NOMO-1 treated with DMSO at 0.1 percent for 48 hours (cell line): ENCODE measurements at regions not wholly inside any gene's neighbourhood (a gene's known extent, or its start where the extent isn't known, plus 50 kb on each side); places are given as distances from the start of the nearest gene placed in this dataset.
"Not testable (repeated sequence)": the region's sequence is repeated elsewhere in the genome, so short reads cannot be mapped to it uniquely, and the experiment has no call there.

ENCODE experiments used
- DNase-seq: peaks from one replicate; lab custom pipeline; 2025; ENCODE audit not compliant: unreplicated experiment; lab: John Stamatoyannopoulos, UW

DNA sequence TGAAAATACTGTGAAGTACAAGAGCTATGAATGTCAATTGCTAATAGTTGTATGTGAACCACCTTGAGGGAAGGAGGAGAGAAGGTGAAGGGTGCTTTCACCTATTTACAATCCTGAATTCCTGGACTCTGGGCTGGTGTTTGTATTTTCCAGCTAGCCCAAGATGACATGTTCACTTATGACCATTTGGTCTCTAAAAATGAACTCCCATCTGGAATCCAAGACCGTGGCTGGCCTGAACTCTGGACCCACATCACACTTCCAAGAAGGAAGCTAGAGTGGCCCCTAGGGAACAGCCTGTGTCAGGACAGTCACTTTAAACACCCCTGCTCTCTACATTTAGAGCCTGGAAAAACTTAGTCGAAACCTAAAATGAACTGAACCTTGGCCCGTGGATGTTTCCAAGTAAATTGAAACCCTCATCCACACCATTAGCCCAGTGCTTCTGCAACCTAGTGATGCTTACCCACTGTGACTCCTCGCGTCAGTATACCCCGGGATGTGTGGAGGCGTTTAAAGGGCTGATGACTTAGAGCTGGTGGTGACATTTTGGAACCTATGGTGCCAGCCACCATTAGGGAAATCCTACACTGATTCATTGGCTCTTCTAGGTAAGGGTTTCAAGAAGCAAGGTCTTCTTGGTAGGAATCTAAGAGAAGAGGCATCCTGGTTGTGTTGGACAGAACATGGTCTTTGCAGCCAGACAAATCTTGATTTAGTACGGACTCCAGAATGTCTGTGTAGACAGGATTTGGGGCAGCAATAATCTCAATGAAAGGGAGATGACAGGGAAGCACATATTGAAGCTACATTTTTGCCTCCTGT lies 171.5 kb upstream of the IRF2BP2 start:
- no peak for DNase-seq

DNA sequence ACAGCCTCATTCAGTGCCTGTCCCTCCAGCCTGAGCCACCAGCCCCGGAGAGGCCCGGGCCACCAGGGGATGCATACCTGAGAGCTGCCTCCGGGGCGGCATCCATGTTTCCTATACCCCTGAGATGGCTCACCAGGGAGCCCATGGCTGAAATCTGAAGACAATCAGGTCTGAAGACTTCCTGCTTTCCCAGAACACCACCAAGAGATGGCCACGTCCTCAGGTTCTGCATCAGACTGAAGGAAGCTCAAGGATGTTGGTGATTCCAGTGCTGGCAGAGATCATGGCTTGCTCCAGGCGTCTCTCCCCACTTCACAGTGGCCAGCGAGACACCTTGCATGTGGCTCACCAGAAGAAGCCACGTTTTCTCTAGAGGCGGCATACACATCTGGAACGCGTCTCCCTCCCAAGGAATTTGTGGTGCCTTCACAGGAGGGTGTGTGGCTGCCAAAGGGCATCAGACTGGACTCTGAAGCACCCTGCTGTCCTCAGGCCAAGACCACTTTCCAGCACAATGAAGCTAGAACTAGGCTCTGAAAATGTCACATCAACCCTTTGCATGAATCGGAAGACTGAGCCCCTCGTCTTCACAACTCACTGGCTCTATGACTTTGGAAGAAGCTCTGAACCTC lies 170.7 kb upstream of the IRF2BP2 start:
- DNase-seq = no peak

DNA sequence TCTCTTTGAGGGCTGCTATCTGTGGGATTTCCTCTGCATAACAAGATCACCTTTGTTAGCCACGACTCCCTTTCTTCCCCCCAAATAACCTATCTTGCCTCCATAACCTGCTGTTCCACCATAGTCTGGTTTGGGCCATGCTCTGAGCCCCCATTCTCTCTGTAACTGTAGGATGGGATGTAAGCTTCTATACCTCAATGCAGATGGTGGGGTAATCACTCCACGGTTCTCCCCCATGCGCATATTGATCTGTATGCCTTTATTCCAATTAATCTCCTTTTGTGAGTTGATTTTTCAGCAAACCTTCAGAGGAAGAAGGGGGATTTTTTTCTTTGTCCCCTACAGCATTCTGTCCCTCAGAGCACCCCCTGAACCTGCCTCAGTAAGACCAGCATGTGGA lies 170.1 kb upstream of the IRF2BP2 start:
- DNase-seq = no peak

DNA sequence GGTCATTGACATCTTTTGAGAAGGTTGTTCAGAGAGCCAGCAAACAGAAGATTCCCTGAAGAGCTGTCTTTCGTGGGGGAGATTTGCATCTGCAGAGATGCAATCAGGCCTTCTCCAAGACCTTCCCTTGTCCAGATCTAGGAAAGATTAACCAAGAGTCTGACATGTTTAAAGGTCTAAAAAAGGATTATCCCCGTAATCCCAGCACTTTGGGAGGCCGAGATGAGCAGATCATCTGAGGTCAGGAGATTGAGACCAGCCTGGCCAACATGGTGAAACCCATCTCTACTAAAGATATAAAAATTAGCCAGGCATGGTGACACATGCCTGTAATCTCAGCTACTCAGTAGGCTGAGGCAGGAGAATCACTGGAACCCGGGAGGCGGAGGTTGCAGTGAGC lies 169.6 kb upstream of the IRF2BP2 start:
- DNase-seq = not testable (repeated sequence)

DNA sequence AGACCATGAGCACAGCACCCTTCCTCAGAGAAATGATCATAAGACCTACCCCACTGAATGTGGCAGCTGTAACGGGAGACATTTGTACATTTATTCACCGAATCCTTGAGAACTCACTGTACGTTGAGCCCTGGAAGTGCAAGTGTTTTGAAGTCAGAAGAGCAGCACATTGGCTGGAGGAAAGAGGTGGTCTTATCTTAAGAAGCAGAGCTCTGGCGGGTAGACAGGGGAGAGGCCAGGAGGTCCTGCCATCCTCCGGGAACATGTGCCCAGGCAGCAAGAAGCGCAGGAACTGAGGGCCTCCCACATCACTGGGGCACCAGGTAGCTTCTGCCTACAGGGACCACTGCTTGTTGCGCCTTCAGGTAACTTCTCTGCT lies 169.2 kb upstream of the IRF2BP2 start:
- no peak for DNase-seq

DNA sequence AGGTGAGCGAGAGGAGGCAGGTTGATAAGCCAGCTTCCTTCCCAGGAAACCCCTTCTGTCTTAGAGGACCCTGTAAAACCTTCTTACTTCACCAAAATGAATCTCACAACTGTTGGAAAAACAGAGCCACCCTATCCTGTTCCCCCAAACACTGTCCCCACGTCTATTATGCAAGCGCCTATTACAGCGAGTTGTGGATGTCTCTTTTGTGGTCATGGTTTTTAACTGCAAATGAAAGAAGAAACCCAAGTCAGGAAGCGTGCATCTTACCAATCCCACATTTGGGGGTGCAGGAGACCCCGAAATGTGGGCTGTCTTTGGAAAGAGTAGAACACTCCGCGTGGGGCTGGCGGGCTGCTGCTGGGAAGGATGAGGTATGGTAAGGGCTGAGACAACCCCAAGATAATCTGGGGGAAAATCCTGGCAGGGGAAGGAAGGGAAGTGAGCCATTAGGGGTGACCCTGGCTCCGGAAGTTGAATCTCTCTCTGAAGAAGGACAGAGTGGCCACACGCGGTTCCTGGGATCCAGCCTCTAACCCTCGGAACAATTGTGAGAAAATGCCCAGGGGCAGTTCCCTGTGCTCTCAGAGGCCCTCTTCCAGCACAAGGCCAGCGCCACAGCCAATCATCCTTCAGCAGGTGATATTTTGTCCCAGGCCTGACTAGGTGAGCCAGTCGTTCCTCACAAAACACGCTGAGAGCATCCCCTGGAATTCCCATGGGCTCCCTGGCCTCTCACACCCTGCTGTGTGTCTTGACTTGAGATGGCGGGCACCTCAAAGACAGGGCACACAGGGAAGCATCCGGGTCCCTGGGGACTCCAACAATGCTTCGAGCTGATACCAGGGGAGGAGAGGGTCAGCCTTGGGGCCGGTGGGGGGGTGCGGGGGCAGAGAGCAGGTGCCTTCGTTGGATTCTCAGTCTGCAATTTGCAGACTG lies 168.5 kb upstream of the IRF2BP2 start:
- peak; percentile 100 for DNase-seq

DNA sequence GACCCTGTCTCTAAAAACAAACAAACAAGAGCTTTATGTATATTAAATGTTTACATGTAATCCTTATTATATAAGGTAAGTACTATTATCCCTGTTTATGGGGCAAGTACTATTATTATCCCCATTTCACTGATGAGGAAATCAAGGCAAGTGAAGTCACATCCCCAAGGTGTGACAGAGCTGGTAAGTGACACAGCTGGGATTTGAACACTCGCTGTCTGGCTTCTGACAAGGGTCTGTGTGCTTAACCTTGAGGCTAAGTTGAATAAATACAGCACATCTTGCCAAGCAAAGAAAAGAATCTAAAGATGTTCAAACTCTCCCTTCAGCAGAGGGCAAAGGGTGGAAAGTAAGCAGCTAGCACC lies 167.9 kb upstream of the IRF2BP2 start:
- DNase-seq = no peak

DNA sequence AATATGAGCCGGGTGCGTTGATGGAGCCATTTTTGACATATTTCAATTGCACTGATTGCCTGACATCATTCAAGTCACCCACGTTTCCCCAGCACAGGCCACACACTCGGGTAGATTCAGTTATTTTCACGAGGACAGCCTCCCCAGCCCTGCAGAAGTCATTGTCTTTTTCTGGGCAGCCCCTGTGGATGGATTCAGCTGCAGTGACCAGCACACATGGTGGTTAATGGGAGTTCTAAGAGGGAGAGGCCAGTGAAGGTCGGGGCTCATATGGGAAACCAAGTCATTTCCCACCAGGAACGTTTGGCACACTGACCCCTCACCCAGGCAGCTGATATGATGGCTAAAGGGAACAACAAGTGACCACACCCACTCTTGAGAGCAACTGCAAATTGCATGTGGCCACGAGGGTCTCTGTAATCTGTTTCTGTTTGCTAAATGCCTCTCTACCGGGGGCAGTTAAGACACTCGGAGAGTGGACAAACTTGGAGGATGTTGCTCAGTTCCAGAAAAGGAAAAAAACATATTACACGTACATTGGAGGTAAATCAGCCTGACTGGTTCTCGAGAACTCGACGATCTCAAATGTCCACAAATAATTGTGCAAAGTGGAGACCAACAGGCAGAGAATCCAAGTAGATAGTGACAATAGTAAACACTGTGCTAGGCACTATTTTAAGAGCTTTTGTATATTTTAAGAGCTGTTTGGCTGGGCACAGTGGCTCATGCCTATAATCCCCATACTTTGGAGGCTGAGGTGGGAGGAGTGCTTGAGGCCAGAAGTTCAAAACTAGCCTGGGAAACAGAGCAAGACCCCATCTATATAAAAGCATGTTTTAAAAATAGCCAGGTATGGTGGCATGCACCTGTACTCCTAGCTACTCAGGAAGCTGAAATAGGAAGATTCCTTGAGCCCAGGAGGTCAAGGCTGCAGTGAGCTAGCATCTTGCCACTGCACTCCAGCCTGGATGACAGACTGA lies 167.2 kb upstream of the IRF2BP2 start:
- no peak for DNase-seq

DNA sequence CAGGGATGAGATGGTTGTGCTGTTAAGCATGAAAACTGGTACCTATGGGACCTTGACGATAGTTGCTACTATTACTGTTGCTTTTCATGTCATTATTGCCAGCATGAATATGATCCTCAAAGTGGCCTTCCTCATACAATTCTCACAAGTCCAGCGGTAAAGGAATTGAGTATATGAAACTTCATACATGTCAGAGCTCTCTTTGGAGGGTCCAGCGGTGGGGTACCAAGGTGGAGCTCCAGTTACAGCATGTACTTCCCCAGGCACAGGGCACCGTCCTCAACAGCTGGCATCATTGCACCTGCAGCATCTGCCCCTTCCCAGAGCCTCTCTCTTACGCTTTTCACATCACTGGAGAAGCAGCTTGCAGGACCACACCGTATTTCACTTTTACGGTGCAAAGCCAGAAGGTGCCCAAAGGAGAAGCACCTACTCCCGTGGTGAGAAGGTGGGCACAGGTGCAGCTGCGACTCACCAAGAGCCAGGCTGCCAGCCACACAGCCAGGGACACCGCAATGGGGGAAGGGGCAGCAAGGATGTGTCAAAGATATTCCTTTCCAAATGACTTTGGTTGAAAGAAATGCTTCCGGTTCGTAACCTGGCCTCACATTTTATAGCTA lies 166.4 kb upstream of the IRF2BP2 start:
- no peak for DNase-seq

DNA sequence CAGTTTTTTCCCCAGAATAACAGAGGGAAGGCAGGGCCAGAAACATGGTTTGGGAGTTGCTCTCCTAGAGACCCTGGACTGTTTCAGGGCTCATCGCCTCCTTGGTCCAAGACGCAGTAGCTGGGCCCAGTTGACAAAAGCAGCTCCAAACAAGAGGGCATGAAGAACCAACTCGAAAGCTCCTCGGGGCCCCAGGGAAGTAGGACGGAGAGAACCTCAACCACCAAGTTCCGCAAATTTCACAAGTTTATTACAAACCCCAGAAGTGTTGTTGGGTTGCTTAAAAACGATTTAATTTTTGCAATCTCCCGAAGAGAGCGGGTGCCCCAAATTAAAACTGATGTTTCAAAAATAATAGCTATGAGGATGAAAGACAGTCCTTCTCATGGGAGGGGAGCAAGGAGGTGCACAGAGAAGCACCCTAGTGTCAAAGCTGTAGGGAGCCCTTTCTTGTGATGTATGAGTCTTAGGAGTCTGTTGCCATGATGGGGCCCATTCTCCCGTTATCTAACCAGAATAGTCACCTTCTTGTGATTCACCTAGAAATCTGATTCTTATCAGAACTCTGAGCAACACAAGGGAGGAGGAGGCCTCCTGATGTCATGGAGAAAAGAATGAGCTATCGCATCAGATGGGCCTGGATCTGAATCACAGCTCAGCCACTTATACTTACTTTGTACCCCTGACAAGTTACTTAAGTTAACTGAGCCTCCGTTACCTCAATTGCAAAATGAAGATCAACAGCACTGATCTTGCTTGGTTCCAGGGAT lies 165.7 kb upstream of the IRF2BP2 start:
- peak; percentile 98 for DNase-seq

DNA sequence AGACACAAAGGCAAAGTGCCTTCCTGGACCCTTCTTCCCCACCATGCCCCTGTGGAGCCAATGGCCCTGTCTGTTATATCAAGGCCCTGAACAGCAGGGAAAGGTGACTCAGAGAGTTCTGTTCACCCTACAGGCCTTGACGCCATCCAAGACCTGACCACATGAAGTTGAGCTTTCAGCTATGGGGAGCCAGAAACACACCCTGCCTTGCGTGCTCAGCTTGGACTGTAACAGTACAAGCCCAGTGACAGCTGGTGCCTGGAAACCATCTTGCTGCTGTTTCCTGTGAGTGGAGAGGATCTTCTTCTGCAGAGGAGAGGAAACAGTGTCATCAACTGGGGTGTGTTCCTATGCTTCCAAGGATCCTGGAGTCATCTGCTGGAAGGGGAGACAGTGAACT lies 165.0 kb upstream of the IRF2BP2 start:
- DNase-seq = peak; percentile 60

DNA sequence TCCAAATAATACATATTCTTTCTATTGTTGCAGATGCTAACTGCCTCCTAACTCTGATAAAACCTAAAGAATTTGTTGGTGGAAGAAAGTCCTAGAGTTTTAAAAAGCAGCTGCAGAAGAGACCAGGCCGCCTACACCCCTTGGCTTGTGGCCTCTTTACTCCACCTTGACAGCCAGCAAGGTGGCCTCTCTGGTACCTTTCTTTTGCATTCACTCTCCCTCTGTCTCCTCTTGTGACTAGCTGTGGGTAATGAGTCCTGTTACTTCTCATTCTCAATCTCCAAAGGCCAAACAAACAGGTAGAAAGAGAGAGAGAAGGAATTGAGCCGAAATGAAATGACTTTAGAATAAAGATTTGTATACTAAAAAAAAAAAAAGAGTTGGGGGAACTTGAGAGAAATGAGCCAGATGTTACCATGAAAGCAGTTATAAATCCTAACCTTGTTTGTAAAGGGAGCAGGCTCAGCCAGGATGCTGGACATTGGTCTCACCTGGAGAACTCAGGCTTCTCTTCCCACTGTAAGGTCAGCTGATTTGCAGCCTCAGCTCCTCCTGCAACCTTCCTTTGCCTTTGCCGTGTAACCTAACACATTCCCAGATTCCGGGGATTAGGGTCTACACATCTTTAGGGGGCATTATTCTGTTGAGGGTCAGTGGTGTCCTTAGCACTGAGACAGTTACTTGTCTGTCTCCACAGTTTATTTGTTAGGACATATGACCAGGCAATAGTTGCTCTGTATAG lies 164.1 kb upstream of the IRF2BP2 start:
- no peak for DNase-seq

DNA sequence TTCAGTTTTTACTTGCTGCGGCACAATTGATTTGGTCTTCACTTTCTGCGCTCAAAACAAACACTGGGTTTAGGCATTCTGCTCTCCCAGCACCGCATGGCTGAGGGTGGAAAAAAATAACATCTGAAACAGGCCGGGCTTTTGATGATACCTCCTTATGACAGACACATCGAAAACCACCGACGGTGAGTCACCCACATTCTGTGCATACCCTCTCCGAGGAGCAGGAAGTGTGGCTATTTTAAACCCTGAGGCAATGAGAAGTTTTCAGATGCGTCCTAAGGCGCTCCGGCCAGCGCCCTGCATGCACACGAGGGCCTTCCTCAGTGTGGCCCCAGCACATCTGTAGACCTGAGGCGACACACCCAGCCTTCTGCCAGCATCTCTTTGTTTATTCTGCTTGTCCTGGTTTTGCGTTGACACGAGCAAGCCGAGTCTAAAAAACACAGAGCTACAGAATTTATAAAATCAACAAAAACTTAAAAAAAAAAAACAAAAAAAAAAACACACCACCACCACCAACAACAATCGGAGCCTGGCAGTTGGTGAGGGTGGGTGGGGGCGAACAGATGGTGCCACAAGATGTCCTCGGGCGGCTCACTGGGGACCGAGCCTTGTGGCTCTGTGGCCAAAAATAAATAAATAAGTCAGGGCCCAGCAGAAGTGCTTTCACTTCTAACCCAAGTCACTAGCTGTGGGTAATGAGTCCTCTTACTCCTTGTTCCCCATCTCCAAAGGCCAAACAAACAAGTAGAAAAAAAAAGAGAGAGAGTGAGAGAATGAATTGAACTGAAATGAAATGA lies 162.6 kb upstream of the IRF2BP2 start:
- DNase-seq = peak; percentile 99

DNA sequence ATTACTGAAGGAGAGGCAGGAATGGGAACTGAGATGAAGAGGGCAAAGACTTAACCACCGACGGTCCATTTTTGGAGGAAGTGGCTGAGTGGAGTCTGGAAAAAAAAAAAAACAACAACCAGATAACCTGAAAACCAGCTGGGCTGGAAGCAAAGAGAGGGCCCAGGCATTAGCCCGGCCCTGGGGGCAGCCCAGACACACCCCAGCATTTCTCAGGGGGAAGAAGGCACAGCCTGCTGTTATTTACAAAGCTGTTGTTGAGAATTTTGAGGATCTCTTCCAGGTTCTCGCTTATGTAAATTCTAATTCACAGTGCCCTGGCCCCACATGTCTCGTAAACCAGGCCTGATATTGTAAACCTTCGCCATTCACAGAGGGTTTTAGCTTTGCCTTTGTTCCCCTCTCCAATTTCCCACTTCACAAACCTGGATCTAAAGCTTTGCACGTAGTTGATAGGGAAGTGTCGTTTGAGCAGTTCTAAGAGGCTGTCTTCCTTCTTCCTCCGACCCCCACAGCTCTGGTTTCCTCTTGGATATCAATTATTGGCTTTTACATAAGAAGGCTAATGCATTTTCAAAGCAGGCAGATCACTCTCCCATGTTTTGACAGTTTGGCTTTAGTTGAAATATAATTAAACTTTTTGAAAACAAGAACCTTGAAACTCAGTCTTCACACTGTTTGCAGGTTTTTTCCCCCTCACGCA lies 161.8 kb upstream of the IRF2BP2 start:
- peak; percentile 45 for DNase-seq

DNA sequence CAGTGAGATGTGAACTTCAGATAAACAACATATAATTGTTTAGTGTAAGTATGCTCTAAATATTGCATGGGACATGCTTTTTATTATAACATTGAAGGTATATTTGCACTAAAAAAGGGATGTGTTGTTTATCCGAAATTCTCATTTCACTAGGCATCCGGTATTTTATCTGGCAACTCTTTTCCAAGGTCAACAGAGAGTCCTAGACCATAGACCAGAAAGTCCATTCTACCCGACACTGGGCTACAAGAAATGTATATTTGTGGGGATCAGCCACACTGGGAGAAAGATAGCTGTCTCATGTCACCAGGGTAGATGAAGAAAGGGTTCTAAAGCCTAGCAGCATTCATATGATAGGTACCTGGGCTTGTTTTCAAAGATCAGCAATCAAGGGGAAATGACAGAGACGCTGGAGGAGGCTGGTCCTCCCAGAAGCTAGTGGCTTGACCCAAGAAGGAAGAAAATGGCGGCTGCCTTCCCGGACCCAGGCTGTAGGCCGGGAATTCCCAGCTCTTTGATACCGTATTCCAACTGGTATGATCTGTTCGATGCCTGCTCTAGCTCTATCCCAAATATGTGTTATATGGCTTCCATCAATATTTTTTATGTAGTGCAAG lies 161.1 kb upstream of the IRF2BP2 start:
- no peak for DNase-seq

DNA sequence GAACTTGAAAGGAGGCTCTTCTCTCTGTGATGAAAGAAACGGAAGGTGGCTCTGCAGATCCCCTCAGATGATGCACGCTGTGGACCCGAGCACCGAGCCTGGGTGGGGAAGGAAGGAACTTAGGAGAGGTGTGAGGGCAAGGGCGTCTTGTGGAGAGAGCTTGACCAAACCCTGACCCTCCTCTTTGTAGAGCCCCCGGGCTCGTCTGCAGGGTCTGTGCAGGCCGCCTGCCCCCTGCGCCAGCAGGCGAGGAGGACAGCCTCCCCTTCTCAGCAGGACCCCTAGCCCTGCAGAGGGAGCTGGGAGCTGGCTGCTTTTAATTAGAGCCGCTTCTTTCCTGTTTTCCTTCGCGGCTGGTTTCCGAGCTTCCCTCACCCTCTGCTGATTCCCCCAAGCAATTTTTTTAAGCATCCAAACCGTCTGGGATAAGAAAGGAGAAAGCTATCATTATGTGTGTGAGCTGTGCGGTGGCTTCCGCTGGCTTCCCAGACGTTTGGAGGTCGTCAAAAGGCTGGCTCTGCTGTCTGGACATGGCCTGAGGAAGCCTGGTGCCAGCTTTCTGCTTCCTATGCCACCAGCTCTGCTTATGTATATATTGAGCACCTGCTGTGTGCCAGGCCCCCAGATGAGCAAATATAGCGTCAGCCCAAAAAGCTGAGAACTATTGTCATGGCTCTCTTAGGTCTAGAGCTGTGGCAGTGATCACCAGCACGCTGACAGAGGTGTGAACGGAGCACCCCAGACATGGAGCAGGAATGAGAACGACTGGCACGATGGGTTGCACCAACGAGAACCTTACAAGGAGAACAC lies 160.2 kb upstream of the IRF2BP2 start:
- no peak for DNase-seq
